Activated T-helper 9 cell treated with anti-CD3 and anti-CD28 coated beads, Interleukin-2, amount 50 U/mL, for 16 hours (primary cell): ENCODE measurements at regions not wholly inside any gene's neighbourhood (a gene's known extent, or its start where the extent isn't known, plus 50 kb on each side); places are given as distances from the start of the nearest gene placed in this dataset.

Source experiments
- DNase-seq: peaks from one replicate; pipeline ENCODE4 v3.0.0-alpha.2; 2020; ENCODE audit warnings: low read depth

- no peak for DNase-seq
These were observed 250.7 kb downstream of the TBC1D4 start for GRCh38 chr13:75231235-75231634.

- no peak for DNase-seq
These were observed 255.1 kb downstream of the TBC1D4 start for GRCh38 chr13:75226733-75227435.

- DNase-seq, result no peak
These were observed 255.9 kb downstream of the TBC1D4 start for GRCh38 chr13:75226092-75226491.

- DNase-seq, result no peak
These were observed 256.5 kb downstream of the TBC1D4 start for GRCh38 chr13:75225288-75226032.

GRCh38 chr13:75224053-75224742, 257.8 kb downstream of the TBC1D4 start:
- no peak for DNase-seq

GRCh38 chr13:75222031-75222430, 259.9 kb downstream of the TBC1D4 start:
- DNase-seq, result no peak

GRCh38 chr13:75220861-75221260, 261.1 kb downstream of the TBC1D4 start:
- no peak for DNase-seq

- no peak for DNase-seq
These were observed 261.8 kb downstream of the TBC1D4 start for GRCh38 chr13:75220238-75220542.

GRCh38 chr13:75219479-75220237, 262.3 kb downstream of the TBC1D4 start:
- DNase-seq, result peak; percentile 72

- no peak for DNase-seq
These were observed 264.0 kb downstream of the TBC1D4 start for GRCh38 chr13:75217949-75218348.

- no peak for DNase-seq
These were observed 265.9 kb downstream of the TBC1D4 start for GRCh38 chr13:75216038-75216437.

- DNase-seq, result no peak
These were observed 267.1 kb downstream of the TBC1D4 start for GRCh38 chr13:75214846-75215245.

- DNase-seq, result no peak
These were observed 279.0 kb downstream of the TBC1D4 start for GRCh38 chr13:75202981-75203380.

GRCh38 chr13:75197803-75198202, 284.2 kb downstream of the TBC1D4 start:
- DNase-seq, result no peak

- DNase-seq, result no peak
These were observed 285.7 kb downstream of the TBC1D4 start for GRCh38 chr13:75196147-75196837.

GRCh38 chr13:75195495-75196146, 286.3 kb downstream of the TBC1D4 start:
- DNase-seq, result no peak

GRCh38 chr13:75194717-75195462, 287.1 kb downstream of the TBC1D4 start:
- no peak for DNase-seq

GRCh38 chr13:75186379-75186778, 295.6 kb downstream of the TBC1D4 start:
- DNase-seq, result no peak

- DNase-seq, result no peak
These were observed 300.1 kb downstream of the TBC1D4 start for GRCh38 chr13:75181906-75182305.

- no peak for DNase-seq
These were observed 301.0 kb downstream of the TBC1D4 start for GRCh38 chr13:75180805-75181455.
